Vagina (tissue), 2 donors: ENCODE measurements at regions not wholly inside any gene's neighbourhood (a gene's known extent, or its start where the extent isn't known, plus 50 kb on each side); places are given as distances from the start of the nearest gene placed in this dataset.

Experiments
- DNase-seq, 2 donors: peaks; one replicate each; pipeline ENCODE4 v3.0.0-alpha.2; 2017; ENCODE audit errors: extremely low spot score in 2 of 2
- H3K27ac ChIP-seq: fragments of 200-600 bp; sonication (generic); one replicate; pipeline ENCODE4 v1.5.1; 2019
- H3K27me3 ChIP-seq: fragments of 200-600 bp; sonication (generic); one replicate; pipeline ENCODE4 v1.5.1; 2019
- H3K36me3 ChIP-seq, 2 donors: fragments of 200-600 bp; sonication (generic); one replicate each; pipeline ENCODE4 v1.5.1; 2017 to 2019
- H3K4me1 ChIP-seq: fragments of 200-600 bp; sonication (generic); one replicate; pipeline ENCODE4 v1.5.1; 2019
- H3K4me3 ChIP-seq, 2 donors: fragments of 200-600 bp; sonication (generic); 1 replicate in 1 of 2; 2 replicates in 1 of 2; pipeline ENCODE4 v1.5.1; 2016 to 2019
- H3K9me3 ChIP-seq: fragments of 200-600 bp; sonication (generic); one replicate; pipeline ENCODE4 v1.5.1; 2019
- CTCF ChIP-seq, 3 experiments: fragments of 450-650 bp in 2 of 3; fragments of 200-600 bp in 1 of 3; sonication (generic) in 1 of 3; IDR thresholded peaks; one replicate each; pipeline ENCODE4 v1.5.1; 2017 to 2019; ENCODE audit warnings: antibody characterized with exemption in 3 of 3, mild to moderate bottlenecking in 2 of 3, moderate library complexity in 2 of 3
- POLR2A ChIP-seq, 2 donors: fragments of 450-650 bp; IDR thresholded peaks; one replicate each; pipeline ENCODE4 v1.6.1; 2017; ENCODE audit warnings: antibody characterized with exemption in 2 of 2, mild to moderate bottlenecking in 2 of 2, moderate library complexity in 2 of 2
- POLR2AphosphoS5 ChIP-seq, 2 donors: sonication (generic); formaldehyde crosslinking; IDR thresholded peaks; one replicate each; pipeline ENCODE4 v1.9.0; 2017; ENCODE audit warnings: antibody characterized with exemption in 2 of 2, mild to moderate bottlenecking in 2 of 2, low read depth in 1 of 2; ENCODE audit not compliant: insufficient read depth in 1 of 2
- intact Hi-C: fragments of 100-400 bp; cut with DNase I; formaldehyde crosslinking; loops from one replicate; pipeline ENCODE4 v1.15.1; 2023

- TF ChIP-seq POLR2A (IDR thresholded peaks at IDR 0.05) (no peak), POLR2AphosphoS5 (IDR thresholded peaks at IDR 0.05; ENCODE audit: insufficient read depth in 1 of 2, low read depth in 1 of 2) (no peak), CTCF (IDR thresholded peaks at IDR 0.05) (no peak)
- H3K27ac ChIP-seq: no peak overlapping the region
- no peak for DNase-seq
- no peaks in the 10 kb centered on the region for H3K27me3 ChIP-seq
- H3K4me1 ChIP-seq: no peaks in the 10 kb centered on the region
- intact Hi-C loops: no loop called here
- no peak overlapping the region for H3K4me3 ChIP-seq
- H3K36me3 ChIP-seq: no peaks in the 10 kb centered on the region
- no peaks in the 10 kb centered on the region for H3K9me3 ChIP-seq
Measured at GRCh38 chr18:25701821-25702220, 349.9 kb upstream of the ZNF521 start.

GRCh38 chr18:25686960-25687500 is 335.1 kb upstream of the ZNF521 start:
- no peaks in the 10 kb centered on the region for H3K4me1 ChIP-seq
- H3K4me3 ChIP-seq: no peak overlapping the region
- H3K27me3 ChIP-seq: no peaks in the 10 kb centered on the region
- no peak for DNase-seq
- TF ChIP-seq POLR2A (IDR thresholded peaks at IDR 0.05): no peak
- no peak for TF ChIP-seq POLR2AphosphoS5 (IDR thresholded peaks at IDR 0.05; ENCODE audit: insufficient read depth in 1 of 2, low read depth in 1 of 2)
- TF ChIP-seq CTCF (IDR thresholded peaks at IDR 0.05): no peak
- H3K9me3 ChIP-seq: no peaks in the 10 kb centered on the region
- H3K27ac ChIP-seq: no peak overlapping the region
- intact Hi-C loops: no loop called here
- H3K36me3 ChIP-seq: no peaks in the 10 kb centered on the region

GRCh38 chr18:25685088-25685487 is 333.1 kb upstream of the ZNF521 start:
- TF ChIP-seq CTCF (IDR thresholded peaks at IDR 0.05): no peak
- TF ChIP-seq POLR2AphosphoS5 (IDR thresholded peaks at IDR 0.05; ENCODE audit: insufficient read depth in 1 of 2, low read depth in 1 of 2): no peak
- TF ChIP-seq POLR2A (IDR thresholded peaks at IDR 0.05): no peak
- intact Hi-C loops: no loop called here
- Histone ChIP-seq H3K4me1 (no peaks in the 10 kb centered on the region), H3K9me3 (no peaks in the 10 kb centered on the region), H3K27ac (no peak overlapping the region), H3K4me3 (no peak overlapping the region), H3K36me3 (no peaks in the 10 kb centered on the region), H3K27me3 (no peaks in the 10 kb centered on the region)
- no peak for DNase-seq

- no peak overlapping the region for H3K27ac ChIP-seq
- no peaks in the 10 kb centered on the region for H3K9me3 ChIP-seq
- intact Hi-C loops: no loop called here
- no peaks in the 10 kb centered on the region for H3K27me3 ChIP-seq
- H3K36me3 ChIP-seq: no peaks in the 10 kb centered on the region
- no peak overlapping the region for H3K4me3 ChIP-seq
- no peak for TF ChIP-seq POLR2A (IDR thresholded peaks at IDR 0.05)
- no peak for TF ChIP-seq CTCF (IDR thresholded peaks at IDR 0.05)
- no peak for TF ChIP-seq POLR2AphosphoS5 (IDR thresholded peaks at IDR 0.05; ENCODE audit: insufficient read depth in 1 of 2, low read depth in 1 of 2)
- no peaks in the 10 kb centered on the region for H3K4me1 ChIP-seq
- no peak for DNase-seq
Measured at GRCh38 chr18:25679491-25679890, 327.5 kb upstream of the ZNF521 start.

- Histone ChIP-seq H3K9me3 (no peaks in the 10 kb centered on the region), H3K4me3 (no peak overlapping the region), H3K36me3 (no peaks in the 10 kb centered on the region), H3K4me1 (no peaks in the 10 kb centered on the region), H3K27me3 (no peaks in the 10 kb centered on the region), H3K27ac (no peak overlapping the region)
- no peak for DNase-seq
- intact Hi-C loops: no loop called here
- TF ChIP-seq POLR2A (IDR thresholded peaks at IDR 0.05): no peak
- no peak for TF ChIP-seq CTCF (IDR thresholded peaks at IDR 0.05)
- TF ChIP-seq POLR2AphosphoS5 (IDR thresholded peaks at IDR 0.05; ENCODE audit: insufficient read depth in 1 of 2, low read depth in 1 of 2): no peak
Measured at GRCh38 chr18:25678221-25678620, 326.3 kb upstream of the ZNF521 start.
